ENCODE measurements at regions not wholly inside any gene's neighbourhood (a gene's known extent, or its start where the extent isn't known, plus 50 kb on each side); places are given as distances from the start of the nearest gene placed in this dataset.
"Not testable (repeated sequence)": the region's sequence is repeated elsewhere in the genome, so short reads cannot be mapped to it uniquely, and the experiment has no call there.

DNA sequence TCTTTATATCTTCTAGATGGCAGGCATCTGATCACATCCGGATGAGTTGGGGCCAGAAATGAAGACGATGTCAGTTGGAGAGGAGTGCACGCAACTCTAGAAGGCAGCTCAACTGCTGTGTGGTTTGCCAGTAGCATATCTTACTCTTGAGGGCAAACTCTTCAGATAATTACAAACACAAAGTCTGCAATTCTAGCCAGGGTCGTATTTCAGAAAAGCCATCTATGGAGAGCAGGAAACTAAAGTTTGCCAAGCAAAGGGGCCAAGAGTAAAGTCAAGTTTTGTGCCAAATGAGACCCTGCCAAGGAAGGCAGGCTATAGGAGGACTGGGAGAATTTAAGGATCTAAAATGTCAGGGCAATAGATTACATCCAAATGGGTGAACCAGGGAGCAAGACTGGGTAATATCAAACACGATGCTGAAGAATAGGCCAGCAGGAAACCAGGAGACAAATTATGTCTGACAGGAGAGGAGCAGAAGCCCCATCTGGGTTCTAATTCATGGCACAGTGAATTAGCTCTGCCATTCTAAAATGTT is 312.5 kb upstream of the SEMA3C start:
- Histone ChIP-seq H3K9ac (ENCODE audit: low read length) (no peak overlapping the region), H3K4me1 (ENCODE audit: control insufficient read depth, insufficient read depth, low read length) (peaks cover 17% of the 10 kb centered on the region)

DNA sequence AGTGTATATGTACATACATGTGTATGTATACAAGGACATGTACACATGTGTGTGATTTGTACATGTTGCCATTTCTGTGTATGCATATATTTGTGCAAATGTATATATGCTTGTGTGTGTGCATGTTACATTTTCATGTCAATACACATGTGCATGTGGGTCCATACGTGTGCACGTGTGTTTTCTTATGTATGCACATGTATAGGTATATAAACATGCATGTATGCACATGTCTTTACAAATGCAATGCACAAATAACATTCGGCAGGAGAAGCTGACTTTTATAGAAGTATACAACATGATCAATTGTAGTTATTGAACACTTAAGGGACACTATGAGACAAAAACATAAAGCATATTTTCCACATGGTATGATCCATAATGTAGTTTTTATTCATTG is 307.4 kb upstream of the SEMA3C start:
- Histone ChIP-seq H3K36me3 (ENCODE audit: control insufficient read depth, insufficient read depth, low read length) (no peaks in the 10 kb centered on the region), H3K27ac (ENCODE audit: low read depth, low read length) (no peak overlapping the region), H3K9me3 (ENCODE audit: control insufficient read depth, insufficient read depth, low read depth, low read length) (peaks cover 28% of the 10 kb centered on the region), H3K4me3 (ENCODE audit: low read depth, low read length) (no peak overlapping the region), H3K27me3 (ENCODE audit: control insufficient read depth, insufficient read depth, low read length) (no peaks in the 10 kb centered on the region), H3K9ac (ENCODE audit: low read length) (no peak overlapping the region), H3K4me1 (ENCODE audit: control insufficient read depth, insufficient read depth, low read length) (peaks cover 8% of the 10 kb centered on the region; the same call in 1 of the 2 replicates)

More for the DNA sequence above, 312.5 kb upstream of the SEMA3C start:
- no peak overlapping the region for H3K4me3 ChIP-seq (ENCODE audit: low read depth, low read length)
- H3K27me3 ChIP-seq (ENCODE audit: control insufficient read depth, insufficient read depth, low read length), result no peaks in the 10 kb centered on the region
- H3K9me3 ChIP-seq (ENCODE audit: control insufficient read depth, insufficient read depth, low read depth, low read length), result no peaks in the 10 kb centered on the region
- no peaks in the 10 kb centered on the region for H3K36me3 ChIP-seq (ENCODE audit: control insufficient read depth, insufficient read depth, low read length)
- no peak overlapping the region; the same call in 1 of the 2 replicates for H3K27ac ChIP-seq (ENCODE audit: low read depth, low read length)

DNA sequence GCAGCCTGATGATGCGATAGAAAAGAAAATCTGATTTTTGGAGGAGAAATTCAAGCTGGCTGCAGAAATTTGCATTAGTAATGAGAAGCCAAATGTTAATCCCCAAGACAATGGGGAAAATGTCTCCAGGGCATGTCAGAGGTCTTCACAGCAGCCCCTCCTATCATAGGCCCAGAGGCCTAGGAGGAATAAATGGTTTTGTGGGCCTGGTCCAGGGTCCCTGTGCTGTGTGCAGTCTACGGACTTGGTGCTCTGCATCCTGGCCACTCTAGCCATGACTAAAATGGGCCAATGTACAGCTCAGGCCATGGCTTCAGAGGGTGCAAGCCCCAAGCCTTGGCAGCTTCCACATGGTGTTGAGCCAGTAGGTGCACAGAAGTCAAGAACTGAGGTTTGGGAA is 303.8 kb upstream of the SEMA3C start:
- not testable (repeated sequence) for H3K27me3 ChIP-seq (ENCODE audit: control insufficient read depth, insufficient read depth, low read length); H3K27ac ChIP-seq (ENCODE audit: low read depth, low read length); H3K4me3 ChIP-seq (ENCODE audit: low read depth, low read length); H3K9ac ChIP-seq (ENCODE audit: low read length); H3K4me1 ChIP-seq (ENCODE audit: control insufficient read depth, insufficient read depth, low read length); H3K36me3 ChIP-seq (ENCODE audit: control insufficient read depth, insufficient read depth, low read length)
- H3K9me3 ChIP-seq (ENCODE audit: control insufficient read depth, insufficient read depth, low read depth, low read length), result peaks cover 28% of the 10 kb centered on the region

- no peak overlapping the region for H3K4me3 ChIP-seq (ENCODE audit: low read depth, low read length)
- peaks cover 28% of the 10 kb centered on the region for H3K9me3 ChIP-seq (ENCODE audit: control insufficient read depth, insufficient read depth, low read depth, low read length)
- no peaks in the 10 kb centered on the region for H3K27me3 ChIP-seq (ENCODE audit: control insufficient read depth, insufficient read depth, low read length)
- H3K9ac ChIP-seq (ENCODE audit: low read length), result no peak overlapping the region
- H3K27ac ChIP-seq (ENCODE audit: low read depth, low read length), result no peak overlapping the region
- H3K36me3 ChIP-seq (ENCODE audit: control insufficient read depth, insufficient read depth, low read length), result no peaks in the 10 kb centered on the region
- no peaks in the 10 kb centered on the region for H3K4me1 ChIP-seq (ENCODE audit: control insufficient read depth, insufficient read depth, low read length)
Measured at GRCh38 chr7:81221527-81222217, 302.8 kb upstream of the SEMA3C start.

- H3K27me3 ChIP-seq (ENCODE audit: control insufficient read depth, insufficient read depth, low read length), result no peaks in the 10 kb centered on the region
- H3K9me3 ChIP-seq (ENCODE audit: control insufficient read depth, insufficient read depth, low read depth, low read length), result peaks cover 20% of the 10 kb centered on the region
- H3K27ac ChIP-seq (ENCODE audit: low read depth, low read length), result no peak overlapping the region
- H3K4me3 ChIP-seq (ENCODE audit: low read depth, low read length), result no peak overlapping the region
- H3K9ac ChIP-seq (ENCODE audit: low read length), result no peak overlapping the region
- H3K36me3 ChIP-seq (ENCODE audit: control insufficient read depth, insufficient read depth, low read length), result no peaks in the 10 kb centered on the region
- H3K4me1 ChIP-seq (ENCODE audit: control insufficient read depth, insufficient read depth, low read length), result no peaks in the 10 kb centered on the region
Measured at GRCh38 chr7:81218480-81219106, 299.7 kb upstream of the SEMA3C start.

DNA sequence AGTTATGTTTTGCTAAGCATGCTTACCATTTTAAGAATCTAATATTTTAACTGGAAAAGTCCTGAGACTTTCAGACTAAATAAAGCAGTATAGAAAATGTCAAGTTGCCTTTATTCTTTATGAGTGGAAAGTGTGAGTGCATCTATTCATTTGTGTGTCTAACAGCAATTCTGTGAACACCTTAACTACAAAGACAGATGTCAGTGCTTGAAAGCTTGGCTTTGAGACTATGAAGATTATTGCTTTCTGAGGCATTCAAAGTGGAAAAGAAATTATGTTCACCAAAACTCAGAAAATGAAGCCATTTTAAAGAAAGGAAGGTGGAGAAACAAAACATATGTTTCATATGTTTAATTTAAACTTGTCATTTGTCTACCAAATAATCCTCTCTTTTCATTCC is 294.5 kb upstream of the SEMA3C start:
- Histone ChIP-seq H3K9me3 (ENCODE audit: control insufficient read depth, insufficient read depth, low read depth, low read length) (no peaks in the 10 kb centered on the region), H3K27me3 (ENCODE audit: control insufficient read depth, insufficient read depth, low read length) (no peaks in the 10 kb centered on the region), H3K27ac (ENCODE audit: low read depth, low read length) (no peak overlapping the region), H3K4me1 (ENCODE audit: control insufficient read depth, insufficient read depth, low read length) (no peaks in the 10 kb centered on the region), H3K4me3 (ENCODE audit: low read depth, low read length) (no peak overlapping the region), H3K36me3 (ENCODE audit: control insufficient read depth, insufficient read depth, low read length) (no peaks in the 10 kb centered on the region), H3K9ac (ENCODE audit: low read length) (no peak overlapping the region)

GRCh38 chr7:81211934-81212320 is 293.1 kb upstream of the SEMA3C start:
- Histone ChIP-seq H3K27ac (ENCODE audit: low read depth, low read length) (no peak overlapping the region), H3K4me1 (ENCODE audit: control insufficient read depth, insufficient read depth, low read length) (no peaks in the 10 kb centered on the region), H3K9me3 (ENCODE audit: control insufficient read depth, insufficient read depth, low read depth, low read length) (no peaks in the 10 kb centered on the region), H3K9ac (ENCODE audit: low read length) (no peak overlapping the region), H3K36me3 (ENCODE audit: control insufficient read depth, insufficient read depth, low read length) (no peaks in the 10 kb centered on the region), H3K27me3 (ENCODE audit: control insufficient read depth, insufficient read depth, low read length) (no peaks in the 10 kb centered on the region), H3K4me3 (ENCODE audit: low read depth, low read length) (no peak overlapping the region)

GRCh38 chr7:81211204-81211933 is 292.5 kb upstream of the SEMA3C start:
- H3K27me3 ChIP-seq (ENCODE audit: control insufficient read depth, insufficient read depth, low read length), result no peaks in the 10 kb centered on the region
- no peak overlapping the region for H3K4me3 ChIP-seq (ENCODE audit: low read depth, low read length)
- H3K36me3 ChIP-seq (ENCODE audit: control insufficient read depth, insufficient read depth, low read length), result no peaks in the 10 kb centered on the region
- H3K9ac ChIP-seq (ENCODE audit: low read length), result no peak overlapping the region
- H3K27ac ChIP-seq (ENCODE audit: low read depth, low read length), result no peak overlapping the region
- H3K4me1 ChIP-seq (ENCODE audit: control insufficient read depth, insufficient read depth, low read length), result no peaks in the 10 kb centered on the region
- no peaks in the 10 kb centered on the region for H3K9me3 ChIP-seq (ENCODE audit: control insufficient read depth, insufficient read depth, low read depth, low read length)

GRCh38 chr7:81210137-81211064 is 291.6 kb upstream of the SEMA3C start:
- H3K27ac ChIP-seq (ENCODE audit: low read depth, low read length), result no peak overlapping the region
- no peak overlapping the region for H3K9ac ChIP-seq (ENCODE audit: low read length)
- H3K9me3 ChIP-seq (ENCODE audit: control insufficient read depth, insufficient read depth, low read depth, low read length), result no peaks in the 10 kb centered on the region
- no peaks in the 10 kb centered on the region for H3K4me1 ChIP-seq (ENCODE audit: control insufficient read depth, insufficient read depth, low read length)
- H3K36me3 ChIP-seq (ENCODE audit: control insufficient read depth, insufficient read depth, low read length), result no peaks in the 10 kb centered on the region
- H3K27me3 ChIP-seq (ENCODE audit: control insufficient read depth, insufficient read depth, low read length), result no peaks in the 10 kb centered on the region
- H3K4me3 ChIP-seq (ENCODE audit: low read depth, low read length), result no peak overlapping the region

GRCh38 chr7:81209059-81209458 is 290.2 kb upstream of the SEMA3C start:
- no peak overlapping the region for H3K4me3 ChIP-seq (ENCODE audit: low read depth, low read length)
- no peak overlapping the region for H3K27ac ChIP-seq (ENCODE audit: low read depth, low read length)
- H3K27me3 ChIP-seq (ENCODE audit: control insufficient read depth, insufficient read depth, low read length), result no peaks in the 10 kb centered on the region
- no peaks in the 10 kb centered on the region for H3K4me1 ChIP-seq (ENCODE audit: control insufficient read depth, insufficient read depth, low read length)
- H3K9ac ChIP-seq (ENCODE audit: low read length), result no peak overlapping the region
- H3K36me3 ChIP-seq (ENCODE audit: control insufficient read depth, insufficient read depth, low read length), result no peaks in the 10 kb centered on the region
- H3K9me3 ChIP-seq (ENCODE audit: control insufficient read depth, insufficient read depth, low read depth, low read length), result no peaks in the 10 kb centered on the region

Measured in HUES6 (cell line).